NCI-H128 (cell line): ENCODE measurements at regions not wholly inside any gene's neighbourhood (a gene's known extent, or its start where the extent isn't known, plus 50 kb on each side); places are given as distances from the start of the nearest gene placed in this dataset.
"Not testable (repeated sequence)": the region's sequence is repeated elsewhere in the genome, so short reads cannot be mapped to it uniquely, and the experiment has no call there.

Source experiments
- DNase-seq: peaks from one replicate; lab custom pipeline; 2025; ENCODE audit not compliant: unreplicated experiment; lab: John Stamatoyannopoulos, UW

DNA sequence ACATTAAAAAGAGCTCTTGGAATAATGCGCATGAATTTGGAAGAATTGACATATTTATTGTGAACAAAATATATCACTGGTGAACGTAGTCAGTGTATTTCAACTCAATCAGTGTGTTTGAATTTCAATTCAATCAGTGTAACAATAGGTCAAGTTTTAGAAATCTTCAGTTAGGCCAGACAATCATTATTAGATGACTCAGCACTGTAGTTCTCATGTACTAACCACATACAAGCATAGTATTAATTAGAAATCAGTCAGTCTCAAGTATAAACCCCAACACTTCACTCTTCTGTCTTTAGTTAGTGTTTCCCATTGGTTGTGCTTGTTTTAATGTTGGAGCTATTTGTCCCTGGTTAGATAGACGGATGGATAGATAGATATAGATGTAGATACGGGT lies 1247.9 kb downstream of the NXPH1 start:
- no peak for DNase-seq

DNA sequence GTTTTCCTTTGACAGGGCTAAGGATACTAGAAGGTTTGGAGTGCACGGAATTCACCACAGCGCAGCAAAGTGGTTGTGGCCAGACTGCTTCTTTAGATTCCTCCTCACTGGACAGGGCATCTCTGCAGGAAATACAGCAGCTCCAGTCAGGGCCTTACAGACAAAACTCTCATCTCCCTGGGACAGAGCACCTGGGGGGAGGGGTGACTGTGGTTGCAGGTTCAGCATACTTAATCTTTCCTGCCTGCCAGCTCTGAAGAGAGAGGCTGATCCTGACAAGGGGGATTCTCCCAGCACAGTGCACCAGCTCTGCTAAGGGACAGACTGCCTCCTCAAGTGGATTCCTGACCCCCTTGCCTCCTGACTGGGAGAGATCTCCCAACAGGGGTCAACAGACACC lies 1257.9 kb downstream of the NXPH1 start:
- no peak for DNase-seq

DNA sequence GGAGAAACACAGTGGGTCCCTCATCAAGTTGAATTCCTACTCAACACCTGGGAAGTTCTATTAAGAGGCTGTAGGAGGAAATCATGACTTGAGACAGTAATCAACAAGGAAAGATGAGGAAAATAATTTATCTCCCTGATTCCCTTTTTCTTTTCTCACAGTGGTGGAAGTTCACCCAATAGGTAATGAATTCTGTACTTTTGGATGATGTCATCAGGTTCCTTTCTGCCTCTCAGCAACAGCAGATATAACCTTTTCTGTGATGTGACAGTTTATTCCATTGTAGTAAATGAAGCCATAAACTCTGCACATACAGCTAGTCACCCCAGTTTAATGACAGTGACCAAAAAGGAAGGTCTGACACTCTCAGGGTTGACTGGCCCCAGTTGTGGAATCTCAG lies 1265.0 kb downstream of the NXPH1 start:
- DNase-seq = no peak

DNA sequence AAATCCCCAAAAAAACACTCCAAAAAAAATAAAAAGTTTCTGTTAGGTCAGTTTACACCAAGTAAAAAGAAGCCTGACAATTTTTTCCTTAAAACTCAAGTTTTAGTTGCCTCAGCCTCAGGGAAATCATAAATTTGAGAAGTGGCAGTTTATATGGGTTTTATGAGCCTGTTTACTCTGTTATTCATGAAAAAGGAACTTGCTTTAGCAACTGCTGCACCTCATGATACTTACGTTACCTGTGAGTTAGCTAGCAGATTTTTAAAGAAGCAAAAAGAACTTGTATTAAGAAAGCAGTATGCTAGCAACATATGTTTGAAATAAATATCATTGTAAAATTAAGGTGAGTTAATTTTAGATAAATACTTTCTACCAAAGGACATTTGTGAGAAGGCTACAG lies 1264.5 kb upstream of the PHF14 start:
- no peak for DNase-seq

DNA sequence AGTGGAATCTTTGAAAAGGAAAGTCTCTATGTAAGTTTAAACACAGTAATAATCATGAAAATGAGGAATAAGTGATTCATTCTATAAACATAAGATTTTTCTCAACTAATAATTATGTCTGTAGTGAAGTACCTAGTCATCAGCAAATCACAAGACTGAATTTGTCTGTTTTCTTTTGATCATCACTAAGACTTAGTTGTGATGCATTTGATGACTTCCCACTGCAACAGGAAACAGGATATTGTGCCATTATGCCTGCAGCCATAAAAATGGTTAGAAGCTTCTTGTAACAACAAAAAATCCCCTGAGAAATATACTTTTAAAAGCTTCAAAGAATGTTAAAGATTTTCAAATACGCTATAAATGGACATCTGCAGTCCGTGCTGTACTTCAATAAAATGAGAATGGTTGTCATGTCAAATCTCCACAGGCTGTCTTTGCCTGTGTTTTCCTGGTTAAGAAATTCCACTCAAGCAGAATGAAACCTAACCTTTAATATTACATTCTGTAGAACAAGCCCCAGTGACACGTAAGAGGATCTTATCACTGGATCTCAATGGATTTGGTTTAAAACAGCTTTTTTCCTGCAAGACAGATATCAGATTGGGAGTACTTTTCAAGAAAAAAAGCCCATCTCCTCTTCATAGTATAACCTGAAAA lies 1262.3 kb upstream of the PHF14 start:
- no peak for DNase-seq

DNA sequence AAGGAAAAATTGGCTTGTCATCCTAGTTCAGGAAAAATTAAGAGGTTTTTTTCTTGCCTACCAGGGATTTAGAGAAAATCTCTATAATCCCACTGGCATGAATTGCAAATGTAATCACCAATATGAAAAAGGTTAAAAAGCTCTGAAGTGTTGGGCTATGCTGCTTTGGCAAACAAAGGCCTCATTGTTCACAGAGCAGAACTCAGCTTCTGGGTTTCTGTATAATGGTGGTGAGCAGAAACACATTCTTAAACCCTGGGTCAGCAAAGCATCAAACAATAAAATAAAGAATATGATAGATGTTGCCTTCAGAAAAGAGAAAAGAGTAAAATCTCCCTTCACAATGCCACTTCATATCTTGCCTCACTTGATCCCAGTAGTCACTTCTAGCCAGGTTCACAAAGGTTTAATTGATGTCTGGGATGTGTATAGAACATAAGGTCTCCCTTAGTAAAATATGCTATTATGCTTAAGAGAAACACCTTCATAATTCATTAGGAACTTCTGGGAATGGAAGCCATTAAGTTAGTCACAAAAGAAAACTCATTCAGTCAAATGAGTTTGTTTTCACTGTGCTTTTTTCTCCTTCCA lies 1255.5 kb upstream of the PHF14 start:
- no peak for DNase-seq

DNA sequence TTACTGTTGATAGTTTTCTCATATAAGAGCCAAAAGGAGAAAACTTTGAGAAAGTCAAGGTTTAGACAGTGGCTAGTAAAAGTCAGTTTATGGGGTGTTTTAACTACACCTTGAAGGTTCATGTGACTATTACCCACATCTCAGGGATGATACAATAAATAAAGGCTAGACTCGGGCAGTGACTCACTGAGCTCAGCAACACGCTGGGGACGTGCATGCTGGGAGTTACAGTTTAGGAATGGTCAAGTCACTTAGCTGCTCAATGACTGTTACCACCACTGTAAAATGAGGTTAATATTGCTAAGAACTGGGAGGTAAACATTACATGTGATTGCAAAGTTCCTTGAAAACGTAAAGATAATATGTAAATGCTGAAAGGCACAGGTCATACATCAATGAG lies 1254.4 kb upstream of the PHF14 start:
- no peak for DNase-seq

DNA sequence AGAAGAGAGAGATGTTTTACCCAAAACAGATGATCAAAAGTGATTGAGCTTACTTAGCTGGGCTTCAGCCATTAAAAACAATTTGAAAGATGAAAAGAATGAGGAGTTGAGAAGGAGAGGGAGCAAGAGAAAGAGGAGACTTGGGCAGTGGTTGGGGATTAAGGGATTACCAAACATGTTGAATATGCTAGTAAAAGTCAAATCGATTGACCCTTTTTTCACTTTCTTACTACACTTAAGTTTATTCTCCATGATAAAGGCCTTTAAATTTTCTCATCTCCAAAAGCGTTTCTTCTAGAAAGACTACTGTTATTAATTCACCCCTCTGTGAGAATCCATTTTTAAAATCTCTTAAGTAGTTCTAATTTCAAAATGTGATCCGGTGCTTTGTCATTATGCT lies 1254.0 kb upstream of the PHF14 start:
- DNase-seq = no peak

DNA sequence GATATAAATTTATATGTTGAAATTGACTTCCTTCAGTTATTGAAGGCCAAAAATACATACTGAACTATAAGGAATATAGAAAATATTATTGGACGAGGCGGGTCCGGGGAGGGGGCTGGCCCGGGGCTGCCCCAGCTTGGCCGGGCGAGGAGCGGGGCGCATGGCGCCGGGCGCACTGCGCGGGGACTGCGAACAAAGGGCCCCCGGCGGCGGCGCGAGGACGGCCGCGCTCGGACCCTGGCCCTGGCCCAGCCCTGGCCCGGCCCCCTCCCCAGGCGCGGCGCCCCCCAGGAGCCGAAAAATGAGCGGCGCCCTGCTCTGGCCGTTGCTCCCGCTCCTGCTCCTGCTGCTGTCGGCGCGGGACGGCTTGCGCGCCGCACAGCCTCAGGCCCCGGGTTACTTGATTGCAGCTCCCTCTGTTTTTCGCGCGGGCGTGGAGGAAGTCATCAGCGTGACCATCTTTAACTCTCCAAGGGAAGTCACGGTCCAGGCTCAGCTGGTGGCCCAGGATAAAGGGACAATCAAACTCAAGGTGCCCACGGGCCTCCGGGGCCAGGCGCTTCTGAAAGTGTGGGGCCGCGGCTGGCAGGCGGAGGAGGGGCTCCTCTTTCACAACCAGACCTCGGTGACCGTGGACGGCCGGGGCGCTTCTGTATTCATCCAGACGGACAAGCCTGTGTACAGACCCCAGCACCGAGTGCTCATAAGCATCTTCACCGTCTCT lies 1247.6 kb upstream of the PHF14 start:
- DNase-seq = not testable (repeated sequence)

DNA sequence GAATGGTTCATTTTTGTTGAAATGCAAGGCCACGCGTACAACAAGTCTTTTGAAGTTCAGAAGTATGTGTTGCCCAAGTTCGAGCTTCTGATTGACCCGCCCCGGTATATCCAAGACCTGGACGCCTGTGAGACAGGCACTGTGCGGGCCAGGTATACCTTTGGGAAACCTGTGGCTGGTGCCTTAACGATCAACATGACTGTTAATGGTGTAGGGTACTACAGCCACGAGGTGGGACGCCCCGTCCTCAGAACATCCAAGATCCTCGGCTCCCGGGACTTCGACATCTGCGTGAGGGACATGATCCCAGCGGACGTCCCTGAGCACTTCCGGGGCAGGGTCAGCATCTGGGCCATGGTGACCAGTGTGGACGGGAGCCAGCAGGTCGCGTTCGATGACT lies 1246.9 kb upstream of the PHF14 start:
- DNase-seq = not testable (repeated sequence)

DNA sequence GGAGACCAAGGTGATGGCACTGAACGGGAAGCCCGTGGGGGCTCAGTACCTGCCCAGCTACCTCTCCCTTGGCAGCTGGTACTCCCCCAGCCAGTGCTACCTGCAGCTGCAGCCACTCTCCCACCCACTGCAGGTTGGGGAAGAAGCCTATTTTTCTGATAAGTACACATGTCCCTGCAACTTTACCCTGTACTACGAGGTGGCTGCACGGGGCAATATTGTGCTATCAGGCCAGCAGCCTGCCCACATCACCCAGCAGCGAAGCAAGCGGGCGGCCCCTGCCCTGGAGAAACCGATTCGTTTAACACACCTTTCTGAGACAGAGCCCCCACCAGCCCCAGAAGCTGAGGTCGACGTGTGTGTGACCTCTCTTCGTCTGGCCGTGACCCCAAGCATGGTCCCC lies 1246.2 kb upstream of the PHF14 start:
- not testable (repeated sequence) for DNase-seq

DNA sequence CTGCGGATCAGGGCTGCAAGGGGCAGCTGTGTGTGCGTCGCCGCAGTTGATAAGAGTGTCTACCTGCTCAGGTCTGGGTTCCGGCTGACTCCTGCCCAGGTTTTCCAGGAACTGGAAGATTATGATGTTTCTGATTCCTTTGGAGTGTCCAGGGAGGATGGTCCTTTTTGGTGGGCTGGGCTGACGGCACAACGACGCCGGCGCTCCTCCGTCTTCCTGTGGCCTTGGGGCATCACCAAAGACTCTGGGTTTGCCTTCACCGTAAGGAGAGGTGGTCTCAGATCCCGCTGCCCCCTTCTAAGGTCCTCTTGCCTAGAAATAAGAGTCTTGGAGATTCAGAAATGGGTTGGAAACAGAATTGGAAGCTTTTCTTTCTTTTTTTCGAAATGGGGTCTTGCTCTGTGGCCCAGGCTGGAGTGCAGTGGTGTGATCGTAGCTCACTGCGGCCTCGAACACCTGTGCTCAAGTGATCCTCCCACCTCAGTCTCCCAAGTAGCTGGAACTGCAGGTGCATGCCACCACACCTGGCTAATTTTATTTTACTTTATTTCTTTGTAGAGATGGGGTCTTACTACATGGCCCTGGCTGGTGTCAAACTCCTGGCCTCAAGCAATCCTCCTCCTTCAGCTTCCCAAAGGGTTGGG lies 1245.5 kb upstream of the PHF14 start:
- not testable (repeated sequence) for DNase-seq

DNA sequence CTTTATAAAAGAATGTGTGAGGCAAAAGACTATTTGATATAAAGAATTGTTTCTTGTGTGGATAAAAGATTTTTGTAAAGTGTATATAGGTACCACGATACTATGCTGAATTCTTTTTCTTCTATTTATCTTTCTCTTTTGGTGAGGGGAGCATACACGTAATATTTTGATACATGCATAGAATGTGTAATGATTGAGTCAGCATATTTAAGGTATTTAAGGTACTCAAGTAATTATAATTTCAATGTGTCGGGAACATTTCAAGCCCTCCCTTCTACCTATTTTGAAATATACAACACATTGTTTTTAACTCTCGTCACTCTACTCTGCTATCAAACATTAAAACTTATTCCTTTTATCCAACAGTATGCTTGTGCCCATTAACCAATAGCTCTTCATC lies 1221.6 kb upstream of the PHF14 start:
- DNase-seq = no peak

DNA sequence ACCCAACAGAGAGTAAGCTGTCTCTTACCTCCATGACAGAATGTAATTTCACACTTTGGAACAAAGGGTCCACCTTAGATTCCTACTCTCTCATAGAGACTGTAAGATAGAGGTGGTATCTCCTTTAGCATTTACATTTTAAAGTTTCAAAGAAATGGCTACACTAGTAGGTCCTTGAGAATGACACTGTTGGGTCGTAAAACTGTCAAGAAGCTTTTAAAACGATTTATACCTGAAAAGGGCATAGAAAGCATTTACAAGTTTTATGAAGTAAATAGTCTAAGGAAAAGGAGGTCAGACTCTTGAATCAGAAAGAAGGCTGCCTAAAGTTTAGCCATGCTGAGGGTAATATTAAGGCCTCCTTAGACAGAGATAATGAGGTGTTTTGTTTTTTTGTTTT lies 1212.4 kb upstream of the PHF14 start:
- no peak for DNase-seq

DNA sequence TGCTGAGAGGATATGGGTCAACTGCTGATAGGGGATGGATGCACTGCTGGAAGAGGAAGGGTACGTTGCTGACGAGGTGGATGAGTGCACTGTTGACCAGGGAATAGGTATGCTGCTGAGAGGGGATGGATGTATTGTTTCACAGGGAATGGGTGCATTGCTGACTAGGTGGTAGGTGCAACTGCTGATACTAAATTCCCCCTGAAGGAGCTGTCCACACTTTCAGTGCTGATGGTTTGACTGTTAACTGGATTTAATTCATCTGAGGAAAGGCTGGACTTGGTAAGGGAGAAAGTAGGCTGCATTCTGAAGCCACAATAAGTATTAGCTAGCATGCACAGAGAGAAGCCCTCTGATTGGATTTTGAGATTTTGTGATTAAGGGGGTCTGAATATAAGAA lies 1196.8 kb upstream of the PHF14 start:
- no peak for DNase-seq

DNA sequence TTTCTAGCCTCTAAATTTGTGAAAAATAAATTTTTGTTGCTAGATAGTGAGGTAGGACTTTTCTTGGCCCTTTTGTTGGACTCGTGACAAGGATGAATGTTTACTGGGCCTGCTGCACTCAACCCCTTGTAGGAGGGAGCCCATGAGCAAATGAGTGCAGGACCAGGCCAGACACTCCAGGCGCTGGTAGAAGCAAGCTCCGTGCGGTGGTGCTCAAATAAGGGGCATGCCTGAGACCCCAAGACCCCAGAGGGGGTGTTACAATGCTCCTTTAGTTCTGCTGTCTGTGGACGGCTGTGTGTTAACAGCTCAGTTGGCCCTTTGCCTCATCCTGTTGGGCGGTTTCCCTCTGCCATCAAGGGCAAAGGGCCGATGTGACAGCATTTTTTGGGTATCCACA lies 1195.3 kb upstream of the PHF14 start:
- no peak for DNase-seq

DNA sequence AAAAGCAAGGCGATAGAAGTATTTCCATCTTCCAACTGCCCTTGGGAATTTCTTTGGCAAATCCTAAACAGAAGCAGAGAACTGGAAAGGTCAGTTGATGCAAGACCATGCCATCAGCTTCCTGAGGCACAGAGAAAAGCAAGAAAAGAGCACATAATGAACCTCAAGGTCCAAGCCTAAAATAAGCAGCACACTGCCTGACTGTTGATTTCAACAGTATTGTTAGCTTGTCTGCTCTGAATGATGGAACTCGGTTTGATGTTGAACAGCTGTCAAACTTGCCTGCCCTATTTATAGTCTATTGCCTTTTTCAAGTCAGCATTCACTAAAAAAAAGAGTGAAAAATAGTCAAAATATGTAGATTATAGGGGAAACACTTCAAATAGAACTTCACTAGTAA lies 1192.0 kb upstream of the PHF14 start:
- no peak for DNase-seq

DNA sequence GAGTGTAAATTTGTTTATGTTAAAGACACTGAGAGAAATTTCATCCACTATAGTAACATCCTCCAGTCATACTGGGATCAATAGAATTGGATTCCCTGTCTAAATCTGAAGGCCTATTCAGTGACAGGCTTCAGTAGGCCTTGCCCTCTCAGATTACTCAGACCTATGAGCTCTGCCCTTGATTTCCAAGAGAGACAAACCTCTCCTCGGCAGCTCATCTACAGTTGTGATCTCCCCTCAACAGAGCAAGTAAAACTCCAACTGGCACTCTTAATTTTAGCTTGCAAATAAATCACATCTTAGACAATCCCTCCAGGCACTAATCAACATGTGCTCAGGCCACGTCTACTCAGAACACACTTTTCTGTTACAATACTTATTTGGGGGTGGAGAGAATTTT lies 1191.4 kb upstream of the PHF14 start:
- DNase-seq = no peak

DNA sequence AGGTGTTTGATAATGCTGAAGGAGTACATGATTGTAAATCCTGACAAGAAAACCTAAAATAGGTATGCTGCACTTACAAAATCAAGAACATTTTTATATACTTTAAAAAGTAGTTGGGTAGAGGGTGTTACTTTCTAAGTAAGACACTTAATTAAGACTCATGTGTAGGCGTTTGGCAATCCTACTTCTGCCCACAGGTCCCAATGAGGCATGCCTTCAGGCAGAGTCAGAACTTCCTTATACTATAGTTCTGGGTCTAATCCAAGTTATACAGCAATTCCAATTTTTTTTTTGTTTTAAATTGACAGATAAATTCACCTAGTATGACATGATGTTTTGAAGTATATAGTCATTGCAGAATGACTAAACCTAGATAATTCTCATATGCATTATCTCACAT lies 1188.5 kb upstream of the PHF14 start:
- DNase-seq = no peak

DNA sequence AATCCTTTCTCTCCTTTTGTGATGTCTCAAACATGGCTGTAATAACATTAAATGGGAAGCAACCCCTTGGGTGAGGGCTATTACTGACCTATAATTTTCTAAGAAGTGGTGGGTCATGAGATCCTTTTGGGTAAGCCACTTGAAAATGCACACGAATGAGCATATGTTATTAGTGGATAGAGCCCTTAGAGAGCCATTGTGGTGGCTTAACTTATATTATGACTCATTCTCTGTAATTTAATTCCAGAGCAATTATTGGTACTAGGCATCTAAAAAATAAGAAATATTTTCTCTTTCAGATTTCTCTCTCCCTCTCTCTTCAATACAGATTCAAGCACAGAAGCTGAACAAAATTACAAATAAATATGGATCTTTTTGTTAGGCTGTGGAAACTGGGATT lies 1177.4 kb upstream of the PHF14 start:
- DNase-seq = no peak

DNA sequence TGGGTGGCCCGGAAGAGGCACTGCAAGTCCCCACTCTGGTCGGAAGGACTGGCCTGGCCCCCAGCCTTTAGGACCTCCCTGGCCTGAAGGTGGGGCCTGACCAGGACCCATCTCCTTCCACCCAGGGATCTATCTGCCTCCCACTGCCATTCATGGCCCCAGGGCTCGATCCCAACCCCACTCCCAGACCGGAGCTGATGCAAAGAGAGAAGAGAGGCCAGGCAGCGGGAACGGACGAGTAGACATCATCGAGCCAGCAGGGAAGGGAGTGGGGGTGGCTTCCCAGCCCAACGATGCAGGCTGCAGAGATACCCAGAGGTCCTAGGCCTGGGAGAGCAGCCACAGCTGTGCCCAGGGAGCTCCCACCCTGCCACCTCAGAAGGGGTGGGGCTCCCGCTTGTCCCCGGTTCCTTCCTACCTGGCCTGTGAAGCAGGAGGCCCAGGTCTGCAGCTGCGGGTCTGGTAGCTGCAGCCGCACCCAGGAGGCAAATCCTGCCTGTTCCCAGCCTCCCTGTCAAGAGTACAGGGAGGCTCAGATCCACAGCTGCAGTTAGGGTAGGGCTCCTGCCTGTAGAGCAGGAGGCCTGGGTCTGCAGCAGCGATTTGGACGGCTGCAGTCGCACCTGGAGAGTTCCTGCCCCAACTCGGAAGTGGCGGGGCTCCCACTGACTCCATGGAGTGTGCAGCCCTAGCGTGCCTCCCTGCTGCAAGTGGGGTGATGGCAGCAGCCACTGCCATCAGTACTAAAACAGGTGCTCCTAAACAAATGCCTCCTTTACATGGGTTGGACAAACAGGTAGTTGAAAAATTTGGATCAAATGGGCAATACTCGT lies 1151.0 kb upstream of the PHF14 start:
- no peak for DNase-seq
